Activated naive CD8-positive, alpha-beta T cell treated with anti-CD3 and anti-CD28 coated beads for 36 hours (primary cell): ENCODE measurements at regions not wholly inside any gene's neighbourhood (a gene's known extent, or its start where the extent isn't known, plus 50 kb on each side); places are given as distances from the start of the nearest gene placed in this dataset.
"Not testable (repeated sequence)": the region's sequence is repeated elsewhere in the genome, so short reads cannot be mapped to it uniquely, and the experiment has no call there.

Experiments used
- DNase-seq: peaks from one replicate; pipeline ENCODE4 v3.0.0; 2021
- H3K27ac Mint-ChIP-seq: one replicate; pipeline ENCODE4 v1.8.0; 2022; ENCODE audit warnings: mild to moderate bottlenecking, moderate library complexity, mixed read lengths
- H3K27me3 Mint-ChIP-seq: one replicate; pipeline ENCODE4 v1.8.0; 2022; ENCODE audit warnings: mild to moderate bottlenecking, mixed read lengths
- H3K36me3 Mint-ChIP-seq: one replicate; pipeline ENCODE4 v1.8.0; 2021; ENCODE audit warnings: mild to moderate bottlenecking, mixed read lengths
- H3K4me1 Mint-ChIP-seq: one replicate; pipeline ENCODE4 v1.8.0; 2021; ENCODE audit warnings: mixed read lengths
- H3K4me3 Mint-ChIP-seq: one replicate; pipeline ENCODE4 v1.8.0; 2022; ENCODE audit warnings: mild to moderate bottlenecking, moderate library complexity, mixed read lengths
- H3K9me3 Mint-ChIP-seq: one replicate; pipeline ENCODE4 v1.8.0; 2022; ENCODE audit warnings: mixed read lengths

GRCh38 chr11:71171576-71171975, 80.8 kb downstream of the SHANK2 start:
- Mint-ChIP-seq H3K27ac (no peak overlapping the region), H3K4me3 (no peak overlapping the region), H3K9me3 (peaks cover 14% of the 10 kb centered on the region), H3K4me1 (no peaks in the 10 kb centered on the region), H3K27me3 (peaks cover 11% of the 10 kb centered on the region), H3K36me3 (peaks cover 1% of the 10 kb centered on the region)
- no peak for DNase-seq

- Mint-ChIP-seq H3K4me1 (no peaks in the 10 kb centered on the region), H3K4me3 (no peak overlapping the region), H3K27ac (no peak overlapping the region), H3K27me3 (peaks cover 5% of the 10 kb centered on the region), H3K9me3 (peaks cover 8% of the 10 kb centered on the region), H3K36me3 (peaks cover 1% of the 10 kb centered on the region)
- DNase-seq: no peak
These were observed 81.6 kb downstream of the SHANK2 start for GRCh38 chr11:71170624-71171423.

GRCh38 chr11:71169313-71169712, 83.1 kb downstream of the SHANK2 start:
- no peak for DNase-seq
- H3K4me1 Mint-ChIP-seq: no peaks in the 10 kb centered on the region
- H3K27me3 Mint-ChIP-seq: peaks cover 9% of the 10 kb centered on the region
- H3K36me3 Mint-ChIP-seq: no peaks in the 10 kb centered on the region
- no peak overlapping the region for H3K27ac Mint-ChIP-seq
- no peaks in the 10 kb centered on the region for H3K9me3 Mint-ChIP-seq
- H3K4me3 Mint-ChIP-seq: no peak overlapping the region

GRCh38 chr11:71167814-71168213, 84.6 kb downstream of the SHANK2 start:
- H3K4me3 Mint-ChIP-seq, H3K27me3 Mint-ChIP-seq, H3K27ac Mint-ChIP-seq, H3K4me1 Mint-ChIP-seq, H3K9me3 Mint-ChIP-seq, H3K36me3 Mint-ChIP-seq, DNase-seq: not testable (repeated sequence)

- Mint-ChIP-seq H3K9me3 (no peaks in the 10 kb centered on the region), H3K27ac (no peak overlapping the region), H3K4me3 (no peak overlapping the region), H3K36me3 (no peaks in the 10 kb centered on the region), H3K4me1 (no peaks in the 10 kb centered on the region), H3K27me3 (peaks cover 9% of the 10 kb centered on the region)
- DNase-seq: no peak
These were observed 86.6 kb downstream of the SHANK2 start for GRCh38 chr11:71165771-71166170.

GRCh38 chr11:71164621-71165020, 87.8 kb downstream of the SHANK2 start:
- H3K27ac Mint-ChIP-seq: no peak overlapping the region
- peaks cover 10% of the 10 kb centered on the region for H3K27me3 Mint-ChIP-seq
- no peaks in the 10 kb centered on the region for H3K4me1 Mint-ChIP-seq
- no peak for DNase-seq
- no peaks in the 10 kb centered on the region for H3K9me3 Mint-ChIP-seq
- H3K4me3 Mint-ChIP-seq: no peak overlapping the region
- H3K36me3 Mint-ChIP-seq: no peaks in the 10 kb centered on the region

GRCh38 chr11:71164186-71164585, 88.2 kb downstream of the SHANK2 start:
- no peak for DNase-seq
- no peaks in the 10 kb centered on the region for H3K36me3 Mint-ChIP-seq
- H3K9me3 Mint-ChIP-seq: no peaks in the 10 kb centered on the region
- no peak overlapping the region for H3K4me3 Mint-ChIP-seq
- peaks cover 14% of the 10 kb centered on the region for H3K27me3 Mint-ChIP-seq
- no peak overlapping the region for H3K27ac Mint-ChIP-seq
- no peaks in the 10 kb centered on the region for H3K4me1 Mint-ChIP-seq

GRCh38 chr11:71163371-71163770, 89.0 kb downstream of the SHANK2 start:
- Mint-ChIP-seq H3K36me3 (no peaks in the 10 kb centered on the region), H3K4me1 (no peaks in the 10 kb centered on the region)

GRCh38 chr11:71158936-71159335, 93.4 kb downstream of the SHANK2 start:
- no peak for DNase-seq
- no peaks in the 10 kb centered on the region for H3K9me3 Mint-ChIP-seq
- no peak overlapping the region for H3K27ac Mint-ChIP-seq
- no peaks in the 10 kb centered on the region for H3K4me1 Mint-ChIP-seq
- no peaks in the 10 kb centered on the region for H3K36me3 Mint-ChIP-seq
- H3K27me3 Mint-ChIP-seq: peaks cover 12% of the 10 kb centered on the region
- no peak overlapping the region for H3K4me3 Mint-ChIP-seq

More at GRCh38 chr11:71163371-71163770, 89.0 kb downstream of the SHANK2 start:
- no peaks in the 10 kb centered on the region for H3K9me3 Mint-ChIP-seq
- no peak for DNase-seq
- H3K27ac Mint-ChIP-seq: no peak overlapping the region
- H3K4me3 Mint-ChIP-seq: no peak overlapping the region
- peaks cover 14% of the 10 kb centered on the region for H3K27me3 Mint-ChIP-seq

- not testable (repeated sequence) for H3K4me3 Mint-ChIP-seq, DNase-seq, H3K4me1 Mint-ChIP-seq, H3K36me3 Mint-ChIP-seq, H3K27ac Mint-ChIP-seq, H3K9me3 Mint-ChIP-seq
- peaks cover 21% of the 10 kb centered on the region for H3K27me3 Mint-ChIP-seq
These were observed 94.7 kb downstream of the SHANK2 start for GRCh38 chr11:71157676-71158075.

GRCh38 chr11:71156301-71156700, 96.1 kb downstream of the SHANK2 start:
- Mint-ChIP-seq H3K27ac (no peak overlapping the region), H3K36me3 (no peaks in the 10 kb centered on the region), H3K27me3 (peaks cover 28% of the 10 kb centered on the region), H3K9me3 (no peaks in the 10 kb centered on the region), H3K4me1 (no peaks in the 10 kb centered on the region), H3K4me3 (no peak overlapping the region)
- DNase-seq: no peak

GRCh38 chr11:71155846-71156245, 96.5 kb downstream of the SHANK2 start:
- Mint-ChIP-seq H3K27me3 (peaks cover 28% of the 10 kb centered on the region), H3K36me3 (no peaks in the 10 kb centered on the region), H3K27ac (no peak overlapping the region), H3K4me1 (no peaks in the 10 kb centered on the region), H3K9me3 (no peaks in the 10 kb centered on the region), H3K4me3 (no peak overlapping the region)
- DNase-seq: no peak

GRCh38 chr11:71154261-71154805, 98.0 kb downstream of the SHANK2 start:
- Mint-ChIP-seq H3K27me3 (peaks cover 28% of the 10 kb centered on the region), H3K36me3 (no peaks in the 10 kb centered on the region), H3K27ac (no peak overlapping the region), H3K9me3 (no peaks in the 10 kb centered on the region), H3K4me1 (no peaks in the 10 kb centered on the region), H3K4me3 (no peak overlapping the region)
- no peak for DNase-seq

GRCh38 chr11:71153005-71153390, 99.4 kb downstream of the SHANK2 start:
- H3K4me3 Mint-ChIP-seq: no peak overlapping the region
- no peak overlapping the region for H3K27ac Mint-ChIP-seq
- no peaks in the 10 kb centered on the region for H3K9me3 Mint-ChIP-seq
- no peaks in the 10 kb centered on the region for H3K4me1 Mint-ChIP-seq
- H3K36me3 Mint-ChIP-seq: no peaks in the 10 kb centered on the region
- H3K27me3 Mint-ChIP-seq: peaks cover 31% of the 10 kb centered on the region
- no peak for DNase-seq

GRCh38 chr11:71152312-71153004, 99.9 kb downstream of the SHANK2 start:
- H3K4me3 Mint-ChIP-seq, DNase-seq, H3K36me3 Mint-ChIP-seq, H3K4me1 Mint-ChIP-seq, H3K9me3 Mint-ChIP-seq, H3K27ac Mint-ChIP-seq: not testable (repeated sequence)
- H3K27me3 Mint-ChIP-seq: peaks cover 32% of the 10 kb centered on the region

GRCh38 chr11:71151561-71151960, 100.8 kb downstream of the SHANK2 start:
- Mint-ChIP-seq H3K27me3 (peaks cover 33% of the 10 kb centered on the region), H3K36me3 (no peaks in the 10 kb centered on the region), H3K27ac (no peak overlapping the region), H3K4me3 (no peak overlapping the region), H3K4me1 (no peaks in the 10 kb centered on the region), H3K9me3 (peaks cover 2% of the 10 kb centered on the region)
- no peak for DNase-seq
